Fibroblast of villous mesenchyme (primary cell): ENCODE measurements at regions not wholly inside any gene's neighbourhood (a gene's known extent, or its start where the extent isn't known, plus 50 kb on each side); places are given as distances from the start of the nearest gene placed in this dataset.
"Not testable (repeated sequence)": the region's sequence is repeated elsewhere in the genome, so short reads cannot be mapped to it uniquely, and the experiment has no call there.

Source experiments
- DNase-seq: peaks from one replicate; pipeline ENCODE4 v3.0.0-alpha.2; 2010; ENCODE audit warnings: low read depth
- H3K4me3 ChIP-seq: 2 replicates; pipeline ENCODE4 v1.5.1; 2011; ENCODE audit warnings: low read depth, mild to moderate bottlenecking, low read length
- CTCF ChIP-seq: IDR thresholded peaks from 2 replicates; pipeline ENCODE4 v1.5.1; 2012; ENCODE audit warnings: low read depth, mild to moderate bottlenecking, low read length; ENCODE audit not compliant: insufficient read depth

GRCh38 chr1:148264374-148265276, 112.5 kb upstream of the NBPF11 start:
- peak; percentile 53 for DNase-seq
- peak overlapping the region; percentile 66 for H3K4me3 ChIP-seq
- no peak for TF ChIP-seq CTCF

GRCh38 chr1:148263906-148264255, 111.8 kb upstream of the NBPF11 start:
- TF ChIP-seq CTCF = no peak
- DNase-seq = no peak
- H3K4me3 ChIP-seq = peak overlapping the region; percentile 66

GRCh38 chr1:148263128-148263905, 111.2 kb upstream of the NBPF11 start:
- no peak for TF ChIP-seq CTCF
- peak; percentile 82 for DNase-seq

GRCh38 chr1:148261684-148262083, 109.6 kb upstream of the NBPF11 start:
- H3K4me3 ChIP-seq, DNase-seq: not testable (repeated sequence)

More at GRCh38 chr1:148263128-148263905, 111.2 kb upstream of the NBPF11 start:
- H3K4me3 ChIP-seq = peak overlapping the region; percentile 66

- not testable (repeated sequence) for H3K4me3 ChIP-seq, DNase-seq
Observed at GRCh38 chr1:148257886-148258285, 105.8 kb upstream of the NBPF11 start.

- H3K4me3 ChIP-seq, DNase-seq: not testable (repeated sequence)
- TF ChIP-seq CTCF = peak; percentile 69
Observed at GRCh38 chr1:148254611-148255429, 102.7 kb upstream of the NBPF11 start.

GRCh38 chr1:148253808-148254207, 101.7 kb upstream of the NBPF11 start:
- not testable (repeated sequence) for H3K4me3 ChIP-seq, DNase-seq

- not testable (repeated sequence) for H3K4me3 ChIP-seq, DNase-seq
Observed at GRCh38 chr1:148248798-148249197, 96.7 kb upstream of the NBPF11 start.

GRCh38 chr1:148246258-148246861, 94.3 kb upstream of the NBPF11 start:
- DNase-seq = not testable (repeated sequence)

GRCh38 chr1:148245843-148246242, 93.8 kb upstream of the NBPF11 start:
- not testable (repeated sequence) for H3K4me3 ChIP-seq, DNase-seq

More at GRCh38 chr1:148246258-148246861, 94.3 kb upstream of the NBPF11 start:
- H3K4me3 ChIP-seq = not testable (repeated sequence)

- H3K4me3 ChIP-seq, DNase-seq: not testable (repeated sequence)
Observed at GRCh38 chr1:148245443-148245842, 93.4 kb upstream of the NBPF11 start.

- H3K4me3 ChIP-seq, DNase-seq: not testable (repeated sequence)
Observed at GRCh38 chr1:148233250-148233649, 81.2 kb upstream of the NBPF11 start.
